ENCODE measurements at regions not wholly inside any gene's neighbourhood (a gene's known extent, or its start where the extent isn't known, plus 50 kb on each side); places are given as distances from the start of the nearest gene placed in this dataset.

DNA sequence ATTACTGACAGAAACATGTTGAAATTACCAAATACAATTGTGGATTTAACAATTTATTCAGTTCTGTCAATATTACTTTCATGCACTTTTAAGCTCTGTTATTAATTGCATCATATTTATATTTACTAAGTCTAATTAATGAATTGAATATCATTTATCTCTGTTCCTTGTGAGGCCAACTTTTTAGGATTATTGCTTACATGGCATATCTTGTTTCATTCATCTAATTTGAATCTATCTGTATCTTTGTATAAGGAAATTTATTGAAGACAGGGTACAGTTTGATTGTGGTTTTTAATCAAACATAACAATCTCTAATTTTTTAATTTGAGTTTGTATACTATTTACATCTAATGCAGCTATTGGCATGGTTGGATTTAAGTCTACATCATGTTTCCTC lies 249.9 kb upstream of the GPC6 start:
- TF ChIP-seq POLR2A (IDR thresholded peaks at IDR 0.05): no peak
- TF ChIP-seq, protein P1, sequence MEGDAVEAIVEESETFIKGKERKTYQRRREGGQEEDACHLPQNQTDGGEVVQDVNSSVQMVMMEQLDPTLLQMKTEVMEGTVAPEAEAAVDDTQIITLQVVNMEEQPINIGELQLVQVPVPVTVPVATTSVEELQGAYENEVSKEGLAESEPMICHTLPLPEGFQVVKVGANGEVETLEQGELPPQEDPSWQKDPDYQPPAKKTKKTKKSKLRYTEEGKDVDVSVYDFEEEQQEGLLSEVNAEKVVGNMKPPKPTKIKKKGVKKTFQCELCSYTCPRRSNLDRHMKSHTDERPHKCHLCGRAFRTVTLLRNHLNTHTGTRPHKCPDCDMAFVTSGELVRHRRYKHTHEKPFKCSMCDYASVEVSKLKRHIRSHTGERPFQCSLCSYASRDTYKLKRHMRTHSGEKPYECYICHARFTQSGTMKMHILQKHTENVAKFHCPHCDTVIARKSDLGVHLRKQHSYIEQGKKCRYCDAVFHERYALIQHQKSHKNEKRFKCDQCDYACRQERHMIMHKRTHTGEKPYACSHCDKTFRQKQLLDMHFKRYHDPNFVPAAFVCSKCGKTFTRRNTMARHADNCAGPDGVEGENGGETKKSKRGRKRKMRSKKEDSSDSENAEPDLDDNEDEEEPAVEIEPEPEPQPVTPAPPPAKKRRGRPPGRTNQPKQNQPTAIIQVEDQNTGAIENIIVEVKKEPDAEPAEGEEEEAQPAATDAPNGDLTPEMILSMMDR (IDR thresholded peaks at IDR 0.05): no peak
- Histone ChIP-seq H3K27me3 (no peaks in the 10 kb centered on the region), H3K4me3 (no peak overlapping the region), H3K9me3 (no peaks in the 10 kb centered on the region), H3K4me1 (no peaks in the 10 kb centered on the region), H3K36me3 (no peaks in the 10 kb centered on the region), H3K27ac (no peak overlapping the region)
- no peak for DNase-seq
- intact Hi-C loops (cut with DNase I): no loop called here
- no peak for ATAC-seq

- WGBS (ENCODE audit: insufficient coverage, low coverage, low lambda C conversion rate, missing lambda C conversion rate): 60% methylated on average over 2 of the region's 2 CpGs
- Histone ChIP-seq H3K27ac (no peak overlapping the region), H3K9me3 (no peaks in the 10 kb centered on the region), H3K36me3 (no peaks in the 10 kb centered on the region), H3K4me1 (no peaks in the 10 kb centered on the region), H3K4me3 (no peak overlapping the region), H3K27me3 (no peaks in the 10 kb centered on the region)
- intact Hi-C loops (cut with DNase I): no loop called here
- TF ChIP-seq, protein P1 (IDR thresholded peaks at IDR 0.05): no peak
- TF ChIP-seq POLR2A (IDR thresholded peaks at IDR 0.05): no peak
- ATAC-seq (no peak), DNase-seq (no peak)
Observed at GRCh38 chr13:92984151-92984550, 242.5 kb upstream of the GPC6 start.

DNA sequence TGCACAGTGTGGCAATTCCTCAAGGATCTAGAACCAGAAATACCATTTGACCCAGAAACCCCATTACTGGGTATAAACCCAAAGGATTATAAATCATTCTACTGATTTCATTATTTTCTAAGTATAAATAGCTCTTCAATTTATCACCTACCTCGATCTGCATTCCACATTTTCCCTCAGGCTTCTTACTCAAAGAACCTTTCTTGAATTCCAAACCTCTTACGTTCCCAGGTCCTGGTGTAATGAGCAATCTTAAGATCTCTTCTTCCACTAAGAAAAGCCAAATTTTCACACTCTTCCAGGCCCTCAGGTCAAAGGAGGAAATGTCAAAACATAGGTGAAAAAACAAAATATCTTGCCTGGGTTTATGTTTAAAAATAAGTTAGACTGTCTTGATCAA lies 237.3 kb upstream of the GPC6 start:
- H3K36me3 ChIP-seq: no peaks in the 10 kb centered on the region
- no peak for TF ChIP-seq POLR2A (IDR thresholded peaks at IDR 0.05)
- TF ChIP-seq, protein P1 (IDR thresholded peaks at IDR 0.05): no peak
- ATAC-seq (no peak), DNase-seq (no peak)
- no peaks in the 10 kb centered on the region for H3K27me3 ChIP-seq
- intact Hi-C loops (cut with DNase I): no loop called here
- 48% methylated on average over 2 of the region's 2 CpGs for WGBS (ENCODE audit: insufficient coverage, low coverage, low lambda C conversion rate, missing lambda C conversion rate)
- H3K4me3 ChIP-seq: no peak overlapping the region
- no peaks in the 10 kb centered on the region for H3K4me1 ChIP-seq
- H3K9me3 ChIP-seq: no peaks in the 10 kb centered on the region
- no peak overlapping the region for H3K27ac ChIP-seq

- TF ChIP-seq, protein P1 (IDR thresholded peaks at IDR 0.05): no peak
- TF ChIP-seq POLR2A (IDR thresholded peaks at IDR 0.05): no peak
- H3K36me3 ChIP-seq: no peaks in the 10 kb centered on the region
- H3K9me3 ChIP-seq: no peaks in the 10 kb centered on the region
- no peak for DNase-seq
- no peak overlapping the region for H3K4me3 ChIP-seq
- no peaks in the 10 kb centered on the region for H3K4me1 ChIP-seq
- no peaks in the 10 kb centered on the region for H3K27me3 ChIP-seq
- H3K27ac ChIP-seq: no peak overlapping the region
- intact Hi-C loops (cut with DNase I): no loop called here
- no peak for ATAC-seq
Observed at GRCh38 chr13:92991692-92992091, 234.9 kb upstream of the GPC6 start.

GRCh38 chr13:92994056-92994455 lies 232.6 kb upstream of the GPC6 start:
- H3K9me3 ChIP-seq: no peaks in the 10 kb centered on the region
- TF ChIP-seq, protein P1 (IDR thresholded peaks at IDR 0.05): no peak
- TF ChIP-seq POLR2A (IDR thresholded peaks at IDR 0.05): no peak
- no peak for DNase-seq
- H3K4me3 ChIP-seq: no peak overlapping the region
- intact Hi-C loops (cut with DNase I): no loop called here
- H3K4me1 ChIP-seq: no peaks in the 10 kb centered on the region
- H3K36me3 ChIP-seq: no peaks in the 10 kb centered on the region
- no peak overlapping the region for H3K27ac ChIP-seq
- no peak for ATAC-seq
- 72% methylated on average over 3 of the region's 3 CpGs for WGBS (ENCODE audit: insufficient coverage, low coverage, low lambda C conversion rate, missing lambda C conversion rate)
- no peaks in the 10 kb centered on the region for H3K27me3 ChIP-seq
